ENCODE measurements at regions not wholly inside any gene's neighbourhood (a gene's known extent, or its start where the extent isn't known, plus 50 kb on each side); places are given as distances from the start of the nearest gene placed in this dataset.

DNA sequence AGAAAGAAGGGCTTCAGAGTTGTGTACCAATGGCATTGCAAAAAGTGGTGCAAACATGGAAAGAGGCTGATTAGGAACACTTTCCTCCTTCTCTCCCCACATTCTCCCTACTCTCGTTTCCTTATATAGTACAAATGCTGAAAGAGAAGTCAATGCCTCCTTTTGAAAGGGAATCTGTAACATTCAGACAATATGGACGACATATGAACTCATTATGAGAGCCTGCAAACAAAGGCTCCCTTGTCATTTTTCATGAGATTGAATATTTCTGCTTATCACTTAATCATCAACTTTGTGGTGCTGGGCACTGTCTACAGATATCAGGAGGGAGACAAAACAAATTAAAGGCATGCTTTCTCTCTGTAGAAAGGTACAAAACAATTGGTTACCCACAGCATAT, 437.1 kb upstream of the PHF14 start (continued):
- TF ChIP-seq, protein P1, sequence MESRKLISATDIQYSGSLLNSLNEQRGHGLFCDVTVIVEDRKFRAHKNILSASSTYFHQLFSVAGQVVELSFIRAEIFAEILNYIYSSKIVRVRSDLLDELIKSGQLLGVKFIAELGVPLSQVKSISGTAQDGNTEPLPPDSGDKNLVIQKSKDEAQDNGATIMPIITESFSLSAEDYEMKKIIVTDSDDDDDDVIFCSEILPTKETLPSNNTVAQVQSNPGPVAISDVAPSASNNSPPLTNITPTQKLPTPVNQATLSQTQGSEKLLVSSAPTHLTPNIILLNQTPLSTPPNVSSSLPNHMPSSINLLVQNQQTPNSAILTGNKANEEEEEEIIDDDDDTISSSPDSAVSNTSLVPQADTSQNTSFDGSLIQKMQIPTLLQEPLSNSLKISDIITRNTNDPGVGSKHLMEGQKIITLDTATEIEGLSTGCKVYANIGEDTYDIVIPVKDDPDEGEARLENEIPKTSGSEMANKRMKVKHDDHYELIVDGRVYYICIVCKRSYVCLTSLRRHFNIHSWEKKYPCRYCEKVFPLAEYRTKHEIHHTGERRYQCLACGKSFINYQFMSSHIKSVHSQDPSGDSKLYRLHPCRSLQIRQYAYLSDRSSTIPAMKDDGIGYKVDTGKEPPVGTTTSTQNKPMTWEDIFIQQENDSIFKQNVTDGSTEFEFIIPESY (IDR thresholded peaks at IDR 0.05; ENCODE audit: extremely low read depth, insufficient replicate concordance, low read length), result no peak
- TF ChIP-seq, protein P2, sequence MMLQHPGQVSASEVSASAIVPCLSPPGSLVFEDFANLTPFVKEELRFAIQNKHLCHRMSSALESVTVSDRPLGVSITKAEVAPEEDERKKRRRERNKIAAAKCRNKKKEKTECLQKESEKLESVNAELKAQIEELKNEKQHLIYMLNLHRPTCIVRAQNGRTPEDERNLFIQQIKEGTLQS (IDR thresholded peaks at IDR 0.05), result no peak
- TF ChIP-seq CBX3 (IDR thresholded peaks at IDR 0.05; ENCODE audit: low read depth) (no peak), CEBPB (IDR thresholded peaks at IDR 0.05; ENCODE audit: low read depth) (no peak), SP1 (IDR thresholded peaks at IDR 0.05; ENCODE audit: low read depth) (no peak), EGR1 (IDR thresholded peaks at IDR 0.05; ENCODE audit: low read depth) (no peak)

DNA sequence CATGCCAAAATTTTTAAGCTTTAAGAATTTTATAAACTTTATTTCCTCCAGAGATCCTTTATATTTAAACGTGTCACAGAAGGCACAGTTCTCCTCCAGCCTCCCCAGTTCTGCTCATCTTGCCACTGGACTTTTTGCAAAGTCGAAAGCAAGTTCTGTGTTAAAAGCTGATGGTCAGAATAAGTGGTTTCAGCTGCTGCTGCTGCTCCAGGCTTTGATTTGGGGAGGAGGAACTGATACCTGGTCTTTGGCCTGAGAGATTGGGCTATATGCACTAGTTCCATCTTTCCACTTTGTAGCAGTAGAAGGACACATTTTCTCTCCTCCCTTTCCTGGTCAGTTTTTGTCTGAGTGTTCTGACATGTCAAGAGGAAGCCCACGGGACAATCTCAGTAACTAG, 435.9 kb upstream of the PHF14 start:
- Histone ChIP-seq H3K36me3 (ENCODE audit: control insufficient read depth in 1 of 2, insufficient read depth in 2 of 2, low read length in 2 of 2) (no peaks in the 10 kb centered on the region), H3K27me3 (ENCODE audit: insufficient read depth, low read length) (no peaks in the 10 kb centered on the region), H3K4me2 (ENCODE audit: low read length) (no peak overlapping the region), H3K79me2 (ENCODE audit: insufficient read depth, low read length) (no peaks in the 10 kb centered on the region), H3K4me1 (ENCODE audit: control insufficient read depth in 1 of 2, insufficient read depth in 2 of 2, low read length in 2 of 2) (no peaks in the 10 kb centered on the region), H3K27ac (ENCODE audit: low read depth, low read length) (no peak overlapping the region), H3K9me2 (ENCODE audit: insufficient read depth) (no peaks in the 10 kb centered on the region), H3K9me3 (ENCODE audit: control insufficient read depth in 1 of 2, insufficient read depth in 1 of 2, low read depth in 1 of 2, low read length in 2 of 2) (no peaks in the 10 kb centered on the region), H4K20me1 (ENCODE audit: insufficient read depth) (no peaks in the 10 kb centered on the region), H2AFZ (ENCODE audit: low read depth, low read length, poor library complexity, severe bottlenecking) (no peak overlapping the region), H3K9ac (ENCODE audit: low read length) (no peak overlapping the region), H3K4me3 (replicated peaks in 1 of 2; ENCODE audit: low read depth in 1 of 2, low read length in 2 of 2) (no peak overlapping the region)
- ATAC-seq (no peak), DNase-seq (ENCODE audit: low read depth, low spot score) (no peak)
- no TSS peak for BruUV-seq (replicated peaks)
- ChIA-PET CTCF (no interaction called here), POLR2A (no interaction called here), RAD21 (ENCODE audit: low non-redundant PET in 1 of 2, low total read pairs in 2 of 2, uncharacterized antibody in 2 of 2, unreplicated experiment in 2 of 2) (no interaction called here)
- TF ChIP-seq, protein P3, sequence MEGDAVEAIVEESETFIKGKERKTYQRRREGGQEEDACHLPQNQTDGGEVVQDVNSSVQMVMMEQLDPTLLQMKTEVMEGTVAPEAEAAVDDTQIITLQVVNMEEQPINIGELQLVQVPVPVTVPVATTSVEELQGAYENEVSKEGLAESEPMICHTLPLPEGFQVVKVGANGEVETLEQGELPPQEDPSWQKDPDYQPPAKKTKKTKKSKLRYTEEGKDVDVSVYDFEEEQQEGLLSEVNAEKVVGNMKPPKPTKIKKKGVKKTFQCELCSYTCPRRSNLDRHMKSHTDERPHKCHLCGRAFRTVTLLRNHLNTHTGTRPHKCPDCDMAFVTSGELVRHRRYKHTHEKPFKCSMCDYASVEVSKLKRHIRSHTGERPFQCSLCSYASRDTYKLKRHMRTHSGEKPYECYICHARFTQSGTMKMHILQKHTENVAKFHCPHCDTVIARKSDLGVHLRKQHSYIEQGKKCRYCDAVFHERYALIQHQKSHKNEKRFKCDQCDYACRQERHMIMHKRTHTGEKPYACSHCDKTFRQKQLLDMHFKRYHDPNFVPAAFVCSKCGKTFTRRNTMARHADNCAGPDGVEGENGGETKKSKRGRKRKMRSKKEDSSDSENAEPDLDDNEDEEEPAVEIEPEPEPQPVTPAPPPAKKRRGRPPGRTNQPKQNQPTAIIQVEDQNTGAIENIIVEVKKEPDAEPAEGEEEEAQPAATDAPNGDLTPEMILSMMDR (IDR thresholded peaks at IDR 0.05 in 2 of 3, conservative IDR thresholded peaks at IDR 0.05 in 1 of 3; ENCODE audit: borderline replicate concordance in 1 of 3, insufficient read depth in 1 of 3, low read depth in 2 of 3, low read length in 2 of 3), result no peak
- intact Hi-C loops (cut with micrococcal nuclease), result no loop called here
